NCI-H128 (cell line): ENCODE measurements at regions not wholly inside any gene's neighbourhood (a gene's known extent, or its start where the extent isn't known, plus 50 kb on each side); places are given as distances from the start of the nearest gene placed in this dataset.
"Not testable (repeated sequence)": the region's sequence is repeated elsewhere in the genome, so short reads cannot be mapped to it uniquely, and the experiment has no call there.

Source experiments
- DNase-seq: peaks from one replicate; lab custom pipeline; 2025; ENCODE audit not compliant: unreplicated experiment; lab: John Stamatoyannopoulos, UW

- DNase-seq, result no peak
Observed at GRCh38 chr3:72660270-72661114, 187.8 kb downstream of the SHQ1 start.

GRCh38 chr3:72659596-72659995 lies 188.6 kb downstream of the SHQ1 start:
- DNase-seq, result no peak

- DNase-seq, result no peak
Observed at GRCh38 chr3:72659188-72659587, 189.1 kb downstream of the SHQ1 start.

GRCh38 chr3:72658466-72659100 lies 189.7 kb downstream of the SHQ1 start:
- DNase-seq, result no peak

- DNase-seq, result no peak
Observed at GRCh38 chr3:72657666-72658065, 190.6 kb downstream of the SHQ1 start.

- DNase-seq, result no peak
Observed at GRCh38 chr3:72655723-72656122, 192.5 kb downstream of the SHQ1 start.

GRCh38 chr3:72655131-72655551 lies 193.1 kb downstream of the SHQ1 start:
- DNase-seq, result no peak

- DNase-seq, result no peak
Observed at GRCh38 chr3:72652395-72652794, 195.8 kb downstream of the SHQ1 start.

GRCh38 chr3:72651498-72651897 lies 196.7 kb downstream of the SHQ1 start:
- DNase-seq, result no peak

- no peak for DNase-seq
Observed at GRCh38 chr3:72646263-72646662, 202.0 kb downstream of the SHQ1 start.

GRCh38 chr3:72643635-72644034 lies 204.6 kb downstream of the SHQ1 start:
- DNase-seq, result not testable (repeated sequence)

- no peak for DNase-seq
Observed at GRCh38 chr3:72641684-72642083, 206.6 kb downstream of the SHQ1 start.

- DNase-seq, result no peak
Observed at GRCh38 chr3:72641072-72641471, 207.2 kb downstream of the SHQ1 start.

GRCh38 chr3:72636969-72637597 lies 211.2 kb downstream of the SHQ1 start:
- DNase-seq, result no peak

- no peak for DNase-seq
Observed at GRCh38 chr3:72635551-72635950, 212.7 kb downstream of the SHQ1 start.

GRCh38 chr3:72634128-72634527 lies 214.1 kb downstream of the SHQ1 start:
- no peak for DNase-seq

GRCh38 chr3:72633534-72633933 lies 214.7 kb downstream of the SHQ1 start:
- no peak for DNase-seq

- no peak for DNase-seq
Observed at GRCh38 chr3:72633121-72633520, 215.1 kb downstream of the SHQ1 start.

GRCh38 chr3:72632129-72632528 lies 216.1 kb downstream of the SHQ1 start:
- DNase-seq, result no peak

GRCh38 chr3:72630969-72631344 lies 217.3 kb downstream of the SHQ1 start:
- no peak for DNase-seq

- peak; percentile 6 for DNase-seq
Observed at GRCh38 chr3:72630327-72630968, 217.8 kb downstream of the SHQ1 start.
